Prostate gland (tissue), 2 donors: ENCODE measurements at regions not wholly inside any gene's neighbourhood (a gene's known extent, or its start where the extent isn't known, plus 50 kb on each side); places are given as distances from the start of the nearest gene placed in this dataset.

ENCODE experiments used
- DNase-seq: peaks from one replicate; pipeline ENCODE4 v3.0.0-alpha.2; 2019; ENCODE audit warnings: low spot score
- H3K27ac ChIP-seq, 2 donors: fragments of 200-600 bp; sonication (generic); 2 replicates each; pipeline ENCODE4 v1.5.1; 2017 to 2019
- H3K27me3 ChIP-seq: fragments of 200-600 bp; sonication (generic); replicated peaks from 2 replicates; pipeline ENCODE4 v1.5.1; 2019; ENCODE audit not compliant: insufficient read depth
- H3K36me3 ChIP-seq, 2 donors: fragments of 200-600 bp; sonication (generic); 1 replicate in 1 of 2; 2 replicates in 1 of 2; pipeline versions ENCODE4 v1.5.1 to v1.8.1; 2017 to 2019
- H3K4me1 ChIP-seq: fragments of 200-600 bp; sonication (generic); replicated peaks from 2 replicates; pipeline ENCODE4 v1.5.1; 2019
- H3K4me3 ChIP-seq, 2 donors: fragments of 200-600 bp; sonication (generic); 2 replicates each; pipeline ENCODE4 v1.5.1; 2017 to 2019
- H3K9me3 ChIP-seq: fragments of 200-600 bp; sonication (generic); 2 replicates; pipeline ENCODE4 v1.5.1; 2017
- POLR2A ChIP-seq: fragments of 450-650 bp; IDR thresholded peaks from one replicate; pipeline ENCODE4 v1.6.1; 2016; ENCODE audit warnings: antibody characterized with exemption, mild to moderate bottlenecking
- POLR2AphosphoS5 ChIP-seq: sonication (generic); formaldehyde crosslinking; IDR thresholded peaks from one replicate; pipeline ENCODE4 v1.6.1; 2017; ENCODE audit warnings: antibody characterized with exemption
- WGBS: methylation state at CpG from one replicate; pipeline ENCODE4 v1.1.5; 2018; 5-methylcytosine and 5-hydroxymethylcytosine counted together
- intact Hi-C: fragments of 100-400 bp; cut with DNase I; formaldehyde crosslinking; loops from one replicate; pipeline ENCODE4 v1.14.2; 2022
- TF ChIP-seq, protein P1 (sequence below), 4 experiments: fragments of 200-600 bp in 2 of 4; fragments of 450-650 bp in 2 of 4; sonication (generic) in 2 of 4; IDR thresholded peaks; 1 replicate in 3 of 4; 2 replicates in 1 of 4; pipeline ENCODE4 v1.5.1; 2016 to 2019; ENCODE audit warnings: antibody characterized with exemption in 4 of 4, mild to moderate bottlenecking in 2 of 4, moderate library complexity in 2 of 4

DNA sequence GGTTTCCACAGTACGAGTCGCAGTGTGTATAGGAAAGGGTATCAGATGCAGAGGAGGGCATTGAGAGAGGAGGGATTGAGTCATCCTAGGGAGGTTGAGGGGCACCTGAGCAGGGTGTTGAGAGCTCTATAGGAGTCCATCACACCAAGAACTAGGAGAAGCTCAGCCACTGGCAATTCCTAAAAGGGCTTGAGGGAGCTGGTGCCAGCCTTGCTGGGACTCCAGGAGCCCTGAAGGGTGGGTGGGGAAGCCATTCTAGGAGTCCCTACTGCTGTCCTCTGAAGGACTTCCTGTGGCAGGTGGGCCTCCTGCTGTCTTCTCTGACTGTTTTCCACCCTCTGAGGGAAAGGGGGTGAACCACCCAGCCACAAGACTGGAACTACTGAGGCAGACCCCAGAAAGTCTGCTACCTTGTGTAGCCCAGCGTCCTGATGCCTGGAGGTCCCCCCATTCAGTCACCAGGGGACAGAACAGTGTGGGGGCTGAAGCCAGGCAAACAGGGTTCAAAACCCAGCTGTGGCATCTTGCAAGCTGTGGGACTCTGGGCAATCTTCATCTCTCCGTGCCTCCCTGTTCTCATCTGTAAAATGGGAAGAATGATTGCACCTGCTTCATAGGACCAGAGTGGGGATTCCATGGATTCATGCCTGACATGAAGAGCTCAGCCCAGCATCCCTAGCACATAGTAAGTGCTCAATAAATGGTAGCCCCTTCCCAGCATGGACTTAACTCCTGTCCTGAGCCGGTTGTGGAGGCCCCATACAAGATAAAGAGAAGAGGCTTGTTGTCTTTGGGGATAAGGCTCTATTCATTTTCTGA is 149.5 kb downstream of the C9orf50 start:
- DNase-seq, result no peak
- Histone ChIP-seq H3K27ac (no peak overlapping the region), H3K4me1 (no peaks in the 10 kb centered on the region), H3K27me3 (no peaks in the 10 kb centered on the region), H3K9me3 (no peaks in the 10 kb centered on the region), H3K4me3 (no peak overlapping the region), H3K36me3 (no peaks in the 10 kb centered on the region)
- intact Hi-C loops, result no loop called here
- 93% methylated on average over 5 of the region's 5 CpGs for WGBS
- TF ChIP-seq, protein P1, sequence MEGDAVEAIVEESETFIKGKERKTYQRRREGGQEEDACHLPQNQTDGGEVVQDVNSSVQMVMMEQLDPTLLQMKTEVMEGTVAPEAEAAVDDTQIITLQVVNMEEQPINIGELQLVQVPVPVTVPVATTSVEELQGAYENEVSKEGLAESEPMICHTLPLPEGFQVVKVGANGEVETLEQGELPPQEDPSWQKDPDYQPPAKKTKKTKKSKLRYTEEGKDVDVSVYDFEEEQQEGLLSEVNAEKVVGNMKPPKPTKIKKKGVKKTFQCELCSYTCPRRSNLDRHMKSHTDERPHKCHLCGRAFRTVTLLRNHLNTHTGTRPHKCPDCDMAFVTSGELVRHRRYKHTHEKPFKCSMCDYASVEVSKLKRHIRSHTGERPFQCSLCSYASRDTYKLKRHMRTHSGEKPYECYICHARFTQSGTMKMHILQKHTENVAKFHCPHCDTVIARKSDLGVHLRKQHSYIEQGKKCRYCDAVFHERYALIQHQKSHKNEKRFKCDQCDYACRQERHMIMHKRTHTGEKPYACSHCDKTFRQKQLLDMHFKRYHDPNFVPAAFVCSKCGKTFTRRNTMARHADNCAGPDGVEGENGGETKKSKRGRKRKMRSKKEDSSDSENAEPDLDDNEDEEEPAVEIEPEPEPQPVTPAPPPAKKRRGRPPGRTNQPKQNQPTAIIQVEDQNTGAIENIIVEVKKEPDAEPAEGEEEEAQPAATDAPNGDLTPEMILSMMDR (IDR thresholded peaks at IDR 0.05), result no peak

DNA sequence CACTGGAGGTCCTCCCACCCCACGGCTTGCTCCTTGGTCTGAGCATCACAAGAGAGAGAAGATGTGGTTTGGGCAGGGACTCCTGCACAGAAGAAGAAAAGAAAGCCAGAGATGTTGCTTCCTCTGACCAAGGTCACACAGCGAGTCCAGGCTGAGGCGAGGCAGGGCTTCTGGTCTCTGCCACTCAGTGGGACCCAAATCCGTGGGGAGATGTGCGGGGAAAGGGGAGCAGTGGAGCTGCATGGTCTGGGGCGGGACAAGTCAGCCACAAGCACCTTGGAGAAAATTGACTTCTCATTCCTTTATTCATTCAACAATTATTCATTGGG is 150.9 kb downstream of the C9orf50 start:
- no peak overlapping the region for H3K27ac ChIP-seq
- H3K27me3 ChIP-seq, result no peaks in the 10 kb centered on the region
- WGBS, result 92% methylated on average over 6 of the region's 6 CpGs
- intact Hi-C loops, result no loop called here
- no peak overlapping the region for H3K4me3 ChIP-seq
- no peaks in the 10 kb centered on the region for H3K4me1 ChIP-seq
- no peak for DNase-seq
- TF ChIP-seq, protein P1 (IDR thresholded peaks at IDR 0.05), result no peak
- TF ChIP-seq POLR2AphosphoS5 (no peak), POLR2A (no peak)
- H3K9me3 ChIP-seq, result no peaks in the 10 kb centered on the region
- H3K36me3 ChIP-seq, result no peaks in the 10 kb centered on the region

DNA sequence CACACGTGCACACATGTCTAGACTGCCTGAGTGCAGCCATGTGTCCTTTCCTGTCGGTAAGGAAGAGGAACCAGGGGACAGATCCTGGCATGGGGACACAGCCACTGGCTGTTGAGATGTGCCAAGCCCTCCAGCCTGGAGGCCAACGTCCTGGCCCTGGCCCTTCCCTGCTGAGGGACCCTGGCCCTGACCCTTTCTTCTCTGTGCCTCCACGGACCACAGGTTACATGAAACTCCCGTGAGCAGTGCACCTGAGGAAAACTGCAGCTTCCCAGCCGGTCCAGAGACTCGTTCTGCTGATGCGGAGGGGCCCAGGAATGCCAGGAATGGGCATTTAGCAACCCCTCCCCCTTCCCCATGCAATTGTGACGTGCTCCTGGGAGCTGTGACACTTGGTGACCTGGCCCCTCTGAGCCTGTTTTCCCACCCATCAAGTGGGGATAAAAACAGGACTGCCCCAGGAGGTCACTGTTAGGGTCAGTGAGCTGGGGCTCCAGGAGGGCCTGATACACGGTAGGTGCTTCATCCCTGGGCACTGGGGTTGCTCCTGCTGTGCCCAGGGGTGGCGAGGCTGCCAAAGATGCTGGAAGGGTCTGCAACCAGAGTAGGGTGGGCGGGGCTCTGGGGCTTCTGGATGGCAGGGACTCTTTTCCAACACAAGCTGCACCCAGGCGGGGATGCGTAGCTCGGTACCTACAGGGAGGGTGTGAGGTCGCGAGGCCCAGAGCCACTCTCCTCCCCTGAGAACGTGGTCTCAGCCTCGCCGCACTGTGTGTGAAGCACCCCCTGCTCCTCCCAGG is 151.5 kb downstream of the C9orf50 start:
- intact Hi-C loops, result no loop called here

DNA sequence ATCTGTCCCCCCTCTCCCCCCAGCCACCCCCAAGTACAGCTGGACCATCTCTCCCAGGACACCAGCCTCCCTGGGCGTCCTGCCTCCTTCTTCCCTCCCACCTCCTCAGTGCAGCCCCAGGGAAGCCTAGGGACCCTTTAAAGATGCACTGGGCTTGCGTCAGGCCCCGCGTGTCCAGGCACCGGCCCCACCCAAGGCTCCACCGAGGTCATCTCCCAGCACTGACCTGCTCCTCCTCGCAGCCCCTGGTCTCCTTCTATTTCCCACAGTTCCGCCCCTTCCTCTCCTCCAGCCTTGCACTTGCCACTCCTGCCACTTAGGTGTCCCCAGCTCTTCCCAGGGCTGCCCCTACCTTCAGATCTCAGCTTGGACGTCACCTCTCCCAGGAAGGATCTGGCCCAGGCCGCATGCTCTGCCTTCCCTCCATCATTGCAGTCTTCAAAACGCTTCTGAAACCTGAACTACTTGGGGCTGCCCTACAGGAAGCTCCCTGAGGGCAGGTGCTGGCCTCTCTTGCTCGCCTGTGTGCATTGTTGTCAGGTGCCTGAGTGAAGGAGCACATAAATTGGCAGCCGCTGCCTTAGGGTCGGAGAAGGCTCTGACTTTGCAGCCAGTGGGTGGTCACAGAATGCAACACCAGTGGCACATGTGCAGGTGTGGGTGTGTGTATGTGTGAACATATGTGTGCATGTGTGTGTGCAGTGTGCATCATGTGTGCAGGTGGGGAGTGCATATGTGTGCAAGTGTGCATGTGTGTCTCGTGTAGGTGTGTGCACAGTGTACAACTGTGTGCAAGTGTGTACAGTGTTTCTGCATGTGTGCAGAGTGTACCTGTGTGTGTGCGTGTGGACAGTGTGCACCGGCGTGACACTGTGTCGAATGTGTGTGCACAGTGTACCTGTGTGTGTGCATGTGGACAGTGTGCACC is 152.9 kb downstream of the C9orf50 start:
- intact Hi-C loops, result no loop called here

More for the DNA sequence above, 151.5 kb downstream of the C9orf50 start:
- WGBS, result 80% methylated on average over 20 of the region's 20 CpGs
- Histone ChIP-seq H3K27me3 (no peaks in the 10 kb centered on the region), H3K4me1 (no peaks in the 10 kb centered on the region), H3K4me3 (no peak overlapping the region), H3K9me3 (no peaks in the 10 kb centered on the region), H3K27ac (no peak overlapping the region), H3K36me3 (no peaks in the 10 kb centered on the region)
- TF ChIP-seq, protein P1 (IDR thresholded peaks at IDR 0.05), result no peak
- no peak for TF ChIP-seq POLR2A
- TF ChIP-seq POLR2AphosphoS5, result no peak
- DNase-seq, result no peak

More for the DNA sequence above, 152.9 kb downstream of the C9orf50 start:
- Histone ChIP-seq H3K27ac (no peak overlapping the region), H3K4me3 (no peak overlapping the region), H3K4me1 (no peaks in the 10 kb centered on the region), H3K9me3 (no peaks in the 10 kb centered on the region), H3K36me3 (no peaks in the 10 kb centered on the region), H3K27me3 (no peaks in the 10 kb centered on the region)
- 84% methylated on average over 19 of the region's 19 CpGs for WGBS
- no peak for DNase-seq
- TF ChIP-seq POLR2AphosphoS5 (no peak), POLR2A (no peak)
- TF ChIP-seq, protein P1 (IDR thresholded peaks at IDR 0.05), result no peak
